ENCODE measurements at regions not wholly inside any gene's neighbourhood (a gene's known extent, or its start where the extent isn't known, plus 50 kb on each side); places are given as distances from the start of the nearest gene placed in this dataset.
A peak's percentile ranks its signal among the peaks of the same experiment; 100 is the strongest.
"Not testable (repeated sequence)": the region's sequence is repeated elsewhere in the genome, so short reads cannot be mapped to it uniquely, and the experiment has no call there.

GRCh38 chr1:188013222-188013849 is 1184.6 kb downstream of the PLA2G4A start:
- not testable (repeated sequence) for DNase-seq (ENCODE audit: low read depth, low spot score)

- no peak for DNase-seq (ENCODE audit: low read depth, low spot score)
Measured at GRCh38 chr1:188017921-188018320, 1189.2 kb downstream of the PLA2G4A start.

- no peak for DNase-seq (ENCODE audit: low read depth, low spot score)
Measured at GRCh38 chr1:188022661-188023060, 1193.9 kb downstream of the PLA2G4A start.

GRCh38 chr1:188023206-188023605 is 1194.5 kb downstream of the PLA2G4A start:
- DNase-seq (ENCODE audit: low read depth, low spot score): no peak

- peak; percentile 76 for DNase-seq (ENCODE audit: low read depth, low spot score)
Measured at GRCh38 chr1:188027613-188028012, 1198.9 kb downstream of the PLA2G4A start.

GRCh38 chr1:188037572-188037971 is 1208.8 kb downstream of the PLA2G4A start:
- not testable (repeated sequence) for DNase-seq (ENCODE audit: low read depth, low spot score)

GRCh38 chr1:188043536-188044245 is 1214.9 kb downstream of the PLA2G4A start:
- peak; percentile 77 for DNase-seq (ENCODE audit: low read depth, low spot score)

- no peak for DNase-seq (ENCODE audit: low read depth, low spot score)
Measured at GRCh38 chr1:188050250-188050649, 1221.5 kb downstream of the PLA2G4A start.

GRCh38 chr1:188056011-188056410 is 1227.3 kb downstream of the PLA2G4A start:
- DNase-seq (ENCODE audit: low read depth, low spot score): no peak

GRCh38 chr1:188058801-188059200 is 1230.1 kb downstream of the PLA2G4A start:
- DNase-seq (ENCODE audit: low read depth, low spot score): no peak

- no peak for DNase-seq (ENCODE audit: low read depth, low spot score)
Measured at GRCh38 chr1:188061881-188062280, 1233.1 kb downstream of the PLA2G4A start.

- DNase-seq (ENCODE audit: low read depth, low spot score): no peak
Measured at GRCh38 chr1:188062456-188062855, 1233.7 kb downstream of the PLA2G4A start.

GRCh38 chr1:188065917-188066316 is 1237.2 kb downstream of the PLA2G4A start:
- no peak for DNase-seq (ENCODE audit: low read depth, low spot score)

GRCh38 chr1:188070848-188071247 is 1242.1 kb downstream of the PLA2G4A start:
- DNase-seq (ENCODE audit: low read depth, low spot score): no peak

- no peak for DNase-seq (ENCODE audit: low read depth, low spot score)
Measured at GRCh38 chr1:188089015-188089414, 1260.3 kb downstream of the PLA2G4A start.

GRCh38 chr1:188089461-188089860 is 1260.7 kb downstream of the PLA2G4A start:
- no peak for DNase-seq (ENCODE audit: low read depth, low spot score)

- DNase-seq (ENCODE audit: low read depth, low spot score): no peak
Measured at GRCh38 chr1:188096521-188096920, 1267.8 kb downstream of the PLA2G4A start.

GRCh38 chr1:188117436-188117835 is 1288.7 kb downstream of the PLA2G4A start:
- DNase-seq (ENCODE audit: low read depth, low spot score): no peak

GRCh38 chr1:188122646-188123045 is 1293.9 kb downstream of the PLA2G4A start:
- no peak for DNase-seq (ENCODE audit: low read depth, low spot score)

- no peak for DNase-seq (ENCODE audit: low read depth, low spot score)
Measured at GRCh38 chr1:188127507-188127906, 1298.8 kb downstream of the PLA2G4A start.

GRCh38 chr1:188128761-188129160 is 1300.0 kb downstream of the PLA2G4A start:
- peak; percentile 1 for DNase-seq (ENCODE audit: low read depth, low spot score)

GRCh38 chr1:188129856-188130838 is 1301.4 kb downstream of the PLA2G4A start:
- DNase-seq (ENCODE audit: low read depth, low spot score): no peak

All from pulmonary artery endothelial cell (primary cell).